ENCODE measurements at regions not wholly inside any gene's neighbourhood (a gene's known extent, or its start where the extent isn't known, plus 50 kb on each side); places are given as distances from the start of the nearest gene placed in this dataset.

DNA sequence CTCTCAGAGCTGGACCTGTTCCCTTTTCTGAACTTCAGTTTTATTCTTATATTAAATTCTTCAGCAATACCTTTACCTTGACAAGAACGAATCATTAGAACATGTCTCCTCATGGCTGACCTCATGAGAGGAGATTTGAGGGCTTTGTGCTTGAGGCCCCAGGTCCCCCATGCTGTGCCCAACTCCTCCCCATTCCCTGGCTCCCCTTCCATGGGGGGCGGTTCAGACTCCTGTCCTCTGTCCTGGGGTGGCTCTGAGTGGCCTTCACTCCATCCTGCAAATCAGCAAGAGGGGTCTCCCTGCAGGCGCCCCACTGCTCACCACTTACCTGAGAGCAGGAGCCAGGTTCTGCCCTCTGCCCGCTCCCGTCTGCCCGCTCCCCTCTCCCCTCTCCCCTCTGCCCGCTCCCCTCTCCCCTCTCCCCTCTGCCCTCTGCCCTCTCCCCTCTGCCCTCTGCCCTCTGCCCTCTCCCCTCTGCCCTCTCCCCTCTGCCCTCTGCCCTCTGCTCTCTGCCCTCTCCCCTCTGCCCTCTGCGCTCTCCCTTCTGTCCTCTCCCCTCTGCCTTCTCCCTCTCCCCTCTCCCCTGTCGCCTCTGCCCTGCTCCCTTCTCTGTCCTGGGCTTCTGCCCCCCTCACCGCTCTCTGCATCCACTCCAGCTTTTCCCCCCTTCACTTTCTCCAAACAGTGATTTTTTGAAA lies 98.7 kb upstream of the ALKAL2 start:
- H3K27ac ChIP-seq (ENCODE audit: insufficient read depth, low read depth, low read length), result no peak overlapping the region
- H3K36me3 ChIP-seq (ENCODE audit: control insufficient read depth in 2 of 2, extremely low read depth in 1 of 2, insufficient read depth in 2 of 2, low read length in 2 of 2), result no peaks in the 10 kb centered on the region
- no peaks in the 10 kb centered on the region for H3K79me2 ChIP-seq (ENCODE audit: control insufficient read depth, insufficient read depth, low read length)
- CTCF ChIA-PET, result no interaction called here
- peaks cover 15% of the 10 kb centered on the region for H3K9me3 ChIP-seq (replicated peaks; ENCODE audit: control insufficient read depth, insufficient read depth, low read length)
- no peaks in the 10 kb centered on the region for H3K27me3 ChIP-seq (ENCODE audit: control insufficient read depth in 2 of 2, insufficient read depth in 2 of 2, low read length in 2 of 2)
- H3K4me2 ChIP-seq (ENCODE audit: insufficient read depth, low read length), result no peak overlapping the region
- no peaks in the 10 kb centered on the region for H3K9me1 ChIP-seq (replicated peaks; ENCODE audit: control insufficient read depth, extremely low read depth, insufficient read depth, low read length)
- dilution Hi-C loops (cut with MboI; ENCODE audit: extremely low pct_ligation_motif_present, low sequenced_read_pairs), result no loop called here
- intact Hi-C loops (cut with micrococcal nuclease), result no loop called here
- POLR2A ChIA-PET, result no interaction called here
- H3K9ac ChIP-seq (replicated peaks; ENCODE audit: extremely low read depth, insufficient read depth, low read length), result no peak overlapping the region
- BruUV-seq (replicated peaks), result no TSS peak
- no peak for TF ChIP-seq GATA2 (IDR thresholded peaks at IDR 0.05; ENCODE audit: insufficient read depth, insufficient read length, low read depth, low read length)
- TF ChIP-seq, protein P1, sequence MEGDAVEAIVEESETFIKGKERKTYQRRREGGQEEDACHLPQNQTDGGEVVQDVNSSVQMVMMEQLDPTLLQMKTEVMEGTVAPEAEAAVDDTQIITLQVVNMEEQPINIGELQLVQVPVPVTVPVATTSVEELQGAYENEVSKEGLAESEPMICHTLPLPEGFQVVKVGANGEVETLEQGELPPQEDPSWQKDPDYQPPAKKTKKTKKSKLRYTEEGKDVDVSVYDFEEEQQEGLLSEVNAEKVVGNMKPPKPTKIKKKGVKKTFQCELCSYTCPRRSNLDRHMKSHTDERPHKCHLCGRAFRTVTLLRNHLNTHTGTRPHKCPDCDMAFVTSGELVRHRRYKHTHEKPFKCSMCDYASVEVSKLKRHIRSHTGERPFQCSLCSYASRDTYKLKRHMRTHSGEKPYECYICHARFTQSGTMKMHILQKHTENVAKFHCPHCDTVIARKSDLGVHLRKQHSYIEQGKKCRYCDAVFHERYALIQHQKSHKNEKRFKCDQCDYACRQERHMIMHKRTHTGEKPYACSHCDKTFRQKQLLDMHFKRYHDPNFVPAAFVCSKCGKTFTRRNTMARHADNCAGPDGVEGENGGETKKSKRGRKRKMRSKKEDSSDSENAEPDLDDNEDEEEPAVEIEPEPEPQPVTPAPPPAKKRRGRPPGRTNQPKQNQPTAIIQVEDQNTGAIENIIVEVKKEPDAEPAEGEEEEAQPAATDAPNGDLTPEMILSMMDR (IDR thresholded peaks at IDR 0.05; ENCODE audit: extremely low read depth in 1 of 2, insufficient read depth in 1 of 2, low read depth in 1 of 2, low read length in 2 of 2), result no peak
- TF ChIP-seq MYC (IDR thresholded peaks at IDR 0.05; ENCODE audit: low read depth, low read length), result no peak
- TF ChIP-seq FOS (IDR thresholded peaks at IDR 0.05; ENCODE audit: borderline replicate concordance, insufficient read depth, low read length), result no peak
- TF ChIP-seq, protein P2, sequence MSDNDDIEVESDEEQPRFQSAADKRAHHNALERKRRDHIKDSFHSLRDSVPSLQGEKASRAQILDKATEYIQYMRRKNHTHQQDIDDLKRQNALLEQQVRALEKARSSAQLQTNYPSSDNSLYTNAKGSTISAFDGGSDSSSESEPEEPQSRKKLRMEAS (IDR thresholded peaks at IDR 0.05; ENCODE audit: insufficient read depth, insufficient read length), result no peak
- no peak for TF ChIP-seq POLR2A (IDR thresholded peaks at IDR 0.05; ENCODE audit: low read depth, low read length)
- no peak for TF ChIP-seq EZH2 (IDR thresholded peaks at IDR 0.05; ENCODE audit: borderline replicate concordance, low read depth, low read length, severe bottlenecking)
- TF ChIP-seq POLR2AphosphoS5 (IDR thresholded peaks at IDR 0.05; ENCODE audit: insufficient read depth, low read depth, low read length), result no peak
- TF ChIP-seq JUN (IDR thresholded peaks at IDR 0.05; ENCODE audit: borderline replicate concordance, insufficient read depth, insufficient read length, low read depth), result no peak
- H3K4me1 ChIP-seq (ENCODE audit: control insufficient read depth, extremely low read depth, insufficient read depth, low read length), result no peaks in the 10 kb centered on the region
- FAIRE-seq (no peak), DNase-seq (ENCODE audit: low read depth, low spot score) (no peak)
- no peak overlapping the region for H2AFZ ChIP-seq (ENCODE audit: low read depth, low read length)
- no peak overlapping the region for H3K4me3 ChIP-seq (replicated peaks in 1 of 3; ENCODE audit: insufficient read depth in 1 of 3, low read depth in 1 of 3, low read length in 3 of 3)
- H4K20me1 ChIP-seq (replicated peaks; ENCODE audit: control insufficient read depth, extremely low read depth, insufficient read depth, low read length), result no peaks in the 10 kb centered on the region

Measured in endothelial cell of umbilical vein (primary cell).